Sigmoid colon (tissue), 4 donors: ENCODE measurements at regions not wholly inside any gene's neighbourhood (a gene's known extent, or its start where the extent isn't known, plus 50 kb on each side); places are given as distances from the start of the nearest gene placed in this dataset.

Experiments used
- CTCF ChIP-seq, 4 experiments: fragments of 450-650 bp in 3 of 4; fragments of 200-600 bp in 1 of 4; IDR thresholded peaks; one replicate each; pipeline ENCODE4 v1.5.1; 2016 to 2019; ENCODE audit warnings: antibody characterized with exemption in 4 of 4, mild to moderate bottlenecking in 3 of 4, moderate library complexity in 2 of 4
- EP300 ChIP-seq, 4 donors: sonication (generic); formaldehyde crosslinking; IDR thresholded peaks; one replicate each; pipeline ENCODE4 v1.6.1; 2017; ENCODE audit warnings: antibody characterized with exemption in 4 of 4

DNA sequence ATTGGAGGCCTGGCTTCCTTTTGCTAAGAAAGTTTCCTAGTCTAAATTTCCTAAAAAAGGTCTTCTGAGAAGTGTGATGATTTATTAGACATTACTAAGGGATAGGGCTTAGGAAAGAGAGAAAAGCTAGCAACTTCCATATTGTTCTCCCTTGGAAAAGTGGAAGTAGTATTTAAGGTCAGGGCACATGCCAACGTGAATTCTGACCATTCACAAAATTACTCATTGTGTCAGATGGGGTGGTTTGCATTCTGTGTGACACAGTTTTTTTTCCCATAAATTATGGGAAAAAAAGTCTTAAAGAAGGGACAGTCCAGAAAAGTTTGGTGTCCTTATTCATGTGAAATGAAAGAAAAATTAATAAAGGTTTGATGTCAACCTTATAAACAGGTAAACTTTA is 110.0 kb upstream of the ARRDC3 start:
- TF ChIP-seq EP300 (IDR thresholded peaks at IDR 0.05) (no peak), CTCF (IDR thresholded peaks at IDR 0.05) (no peak)
